SK-N-SH (cell line): ENCODE measurements at regions not wholly inside any gene's neighbourhood (a gene's known extent, or its start where the extent isn't known, plus 50 kb on each side); places are given as distances from the start of the nearest gene placed in this dataset.

Source experiments
- CTCF ChIA-PET: fragments of 300-600, 350-600 bp; formaldehyde crosslinking; extraction: SDS; loops from one replicate; lab custom pipeline; 2021; lab: Yijun Ruan, JAX
- POLR2A ChIA-PET: fragments of 350-600 bp; sonication (Branson Sonifier 250); formaldehyde crosslinking; extraction: SDS; loops from one replicate; lab custom pipeline; 2020; ENCODE audit warnings: antibody characterized with exemption, inconsistent platforms; lab: Yijun Ruan, JAX
- DNase-seq: peaks from one replicate; pipeline ENCODE4 v3.0.0; 2012
- H2AFZ ChIP-seq: fragments of 200-600 bp; sonication (generic); 2 replicates; pipeline ENCODE4 v1.8.1; 2016; ENCODE audit warnings: antibody characterized with exemption, mild to moderate bottlenecking, low read depth
- H3F3A ChIP-seq: fragments of 200-600 bp; sonication (generic); replicated peaks from 2 replicates; pipeline ENCODE3; 2016; ENCODE audit warnings: antibody characterized with exemption, mild to moderate bottlenecking; ENCODE audit not compliant: insufficient read depth
- H3K27ac ChIP-seq, 2 experiments: fragments of 200-500 bp in 1 of 2; fragments of 200-600 bp in 1 of 2; sonication (Bioruptor generic) in 1 of 2; sonication (generic), shearing (Covaris generic) in 1 of 2; 2 replicates each; pipeline versions ENCODE4 v1.5.1 to v1.6.1; 2014 to 2016; ENCODE audit warnings: low read depth in 2 of 2, inconsistent platforms in 1 of 2, low read length in 1 of 2, mild to moderate bottlenecking in 1 of 2, mixed read lengths in 1 of 2
- H3K27me3 ChIP-seq: fragments of 200-600 bp; sonication (generic), shearing (Covaris generic); 2 replicates; pipeline ENCODE4 v1.6.1; 2016; ENCODE audit warnings: mixed run types; ENCODE audit not compliant: insufficient read depth
- H3K36me3 ChIP-seq, 2 experiments: fragments of 200-500 bp in 1 of 2; fragments of 200-600 bp in 1 of 2; sonication (Bioruptor generic) in 1 of 2; sonication (generic) in 1 of 2; replicated peaks in 1 of 2; 2 replicates each; pipeline versions ENCODE3 to v1.5.1; 2014 to 2016; ENCODE audit warnings: low read length in 1 of 2, mild to moderate bottlenecking in 1 of 2; ENCODE audit not compliant: insufficient read depth in 2 of 2, control insufficient read depth in 1 of 2
- H3K4me1 ChIP-seq, 2 experiments: fragments of 200-500 bp in 1 of 2; fragments of 200-600 bp in 1 of 2; sonication (Bioruptor generic) in 1 of 2; sonication (generic), shearing (Covaris generic) in 1 of 2; 2 replicates each; pipeline versions ENCODE4 v1.5.1 to v1.6.1; 2014 to 2016; ENCODE audit warnings: low read depth in 1 of 2, low read length in 1 of 2, mixed run types in 1 of 2; ENCODE audit not compliant: insufficient read depth in 2 of 2, control insufficient read depth in 1 of 2
- H3K4me2 ChIP-seq: fragments of 200-600 bp; sonication (generic), shearing (Covaris generic); 2 replicates; pipeline ENCODE4 v1.6.1; 2017; ENCODE audit warnings: mixed run types
- H3K4me3 ChIP-seq, 2 experiments: fragments of 200-500 bp in 1 of 2; fragments of 200-600 bp in 1 of 2; sonication (Bioruptor generic) in 1 of 2; sonication (generic), shearing (Covaris generic) in 1 of 2; 2 replicates each; pipeline versions ENCODE4 v1.5.1 to v1.8.1; 2014 to 2016; ENCODE audit warnings: low read depth in 2 of 2, inconsistent platforms in 1 of 2, low read length in 1 of 2, mild to moderate bottlenecking in 1 of 2, mixed read lengths in 1 of 2, moderate library complexity in 1 of 2
- H3K79me2 ChIP-seq: fragments of 200-600 bp; sonication (generic); 2 replicates; pipeline ENCODE4 v1.8.1; 2017; ENCODE audit warnings: mild to moderate bottlenecking; ENCODE audit not compliant: insufficient read depth
- H3K9ac ChIP-seq: fragments of 200-600 bp; sonication (generic); 2 replicates; pipeline ENCODE4 v1.6.1; 2017; ENCODE audit warnings: mixed run types
- H3K9me2 ChIP-seq: fragments of 200-600 bp; sonication (generic); 2 replicates; pipeline ENCODE4 v1.6.1; 2017; ENCODE audit warnings: mixed run types
- H3K9me3 ChIP-seq: fragments of 200-600 bp; sonication (generic); 2 replicates; pipeline ENCODE4 v1.6.1; 2017; ENCODE audit warnings: mixed run types, mild to moderate bottlenecking, moderate library complexity
- H4K20me1 ChIP-seq: fragments of 200-600 bp; sonication (generic); 2 replicates; pipeline ENCODE4 v1.6.1; 2017; ENCODE audit warnings: mild to moderate bottlenecking, mixed run types; ENCODE audit not compliant: insufficient read depth
- EP300 ChIP-seq, 2 experiments: IDR thresholded peaks; 2 replicates each; pipeline versions ENCODE4 v1.4.0 to v1.6.1; 2012; ENCODE audit warnings: borderline replicate concordance in 1 of 2, low read depth in 1 of 2, low read length in 1 of 2
- FOSL2 ChIP-seq: IDR thresholded peaks from 2 replicates; pipeline ENCODE4 v1.4.0; 2012; ENCODE audit warnings: low read depth, mild to moderate bottlenecking, moderate library complexity, borderline replicate concordance
- JUND ChIP-seq: IDR thresholded peaks from 2 replicates; pipeline ENCODE4 v1.4.0; 2012
- MEF2A ChIP-seq: IDR thresholded peaks from 2 replicates; pipeline ENCODE4 v1.4.0; 2012; ENCODE audit warnings: low read depth, borderline replicate concordance
- MXI1 ChIP-seq: IDR thresholded peaks from 2 replicates; pipeline ENCODE4 v1.6.1; 2012; ENCODE audit warnings: mild to moderate bottlenecking, low read depth, low read length, improper control_type of control experiment
- POLR2AphosphoS5 ChIP-seq: IDR thresholded peaks from 2 replicates; pipeline ENCODE4 v1.6.1; 2012; ENCODE audit warnings: low read depth, low read length
- TAF1 ChIP-seq: IDR thresholded peaks from 2 replicates; pipeline ENCODE4 v1.6.1; 2012; ENCODE audit warnings: low read depth, mild to moderate bottlenecking, low read length, moderate library complexity, borderline replicate concordance
- TCF12 ChIP-seq: IDR thresholded peaks from 2 replicates; pipeline ENCODE4 v1.4.0; 2012
- USF1 ChIP-seq: IDR thresholded peaks from 2 replicates; pipeline ENCODE4 v1.4.0; 2012; ENCODE audit warnings: low read depth, borderline replicate concordance
- WGBS: methylation state at CpG from one replicate; pipeline ENCODE4 v1.1.6; 2017; ENCODE audit warnings: low lambda C conversion rate; 5-methylcytosine and 5-hydroxymethylcytosine counted together
- TF ChIP-seq, protein P1 (sequence below): IDR thresholded peaks from 2 replicates; pipeline ENCODE4 v1.6.1; 2012; ENCODE audit warnings: mild to moderate bottlenecking, low read depth, low read length, moderate library complexity
- TF ChIP-seq, protein P2 (sequence below): IDR thresholded peaks from 2 replicates; pipeline ENCODE4; 2012
- TF ChIP-seq, protein P3 (sequence below): fragments of 200-600 bp; sonication (generic); IDR thresholded peaks from 2 replicates; pipeline ENCODE4 v1.6.1; 2017; ENCODE audit warnings: antibody characterized with exemption, mild to moderate bottlenecking, moderate library complexity

GRCh38 chrX:8084006-8084405 is 87.1 kb downstream of the VCX2 start (continued):
- peak in 1 of 2 experiments; percentile 17; a peak in 1 of 4 replicates for TF ChIP-seq EP300 (IDR thresholded peaks at IDR 0.05; ENCODE audit: borderline replicate concordance in 1 of 2, low read depth in 1 of 2, low read length in 1 of 2)
- TF ChIP-seq, protein P1, sequence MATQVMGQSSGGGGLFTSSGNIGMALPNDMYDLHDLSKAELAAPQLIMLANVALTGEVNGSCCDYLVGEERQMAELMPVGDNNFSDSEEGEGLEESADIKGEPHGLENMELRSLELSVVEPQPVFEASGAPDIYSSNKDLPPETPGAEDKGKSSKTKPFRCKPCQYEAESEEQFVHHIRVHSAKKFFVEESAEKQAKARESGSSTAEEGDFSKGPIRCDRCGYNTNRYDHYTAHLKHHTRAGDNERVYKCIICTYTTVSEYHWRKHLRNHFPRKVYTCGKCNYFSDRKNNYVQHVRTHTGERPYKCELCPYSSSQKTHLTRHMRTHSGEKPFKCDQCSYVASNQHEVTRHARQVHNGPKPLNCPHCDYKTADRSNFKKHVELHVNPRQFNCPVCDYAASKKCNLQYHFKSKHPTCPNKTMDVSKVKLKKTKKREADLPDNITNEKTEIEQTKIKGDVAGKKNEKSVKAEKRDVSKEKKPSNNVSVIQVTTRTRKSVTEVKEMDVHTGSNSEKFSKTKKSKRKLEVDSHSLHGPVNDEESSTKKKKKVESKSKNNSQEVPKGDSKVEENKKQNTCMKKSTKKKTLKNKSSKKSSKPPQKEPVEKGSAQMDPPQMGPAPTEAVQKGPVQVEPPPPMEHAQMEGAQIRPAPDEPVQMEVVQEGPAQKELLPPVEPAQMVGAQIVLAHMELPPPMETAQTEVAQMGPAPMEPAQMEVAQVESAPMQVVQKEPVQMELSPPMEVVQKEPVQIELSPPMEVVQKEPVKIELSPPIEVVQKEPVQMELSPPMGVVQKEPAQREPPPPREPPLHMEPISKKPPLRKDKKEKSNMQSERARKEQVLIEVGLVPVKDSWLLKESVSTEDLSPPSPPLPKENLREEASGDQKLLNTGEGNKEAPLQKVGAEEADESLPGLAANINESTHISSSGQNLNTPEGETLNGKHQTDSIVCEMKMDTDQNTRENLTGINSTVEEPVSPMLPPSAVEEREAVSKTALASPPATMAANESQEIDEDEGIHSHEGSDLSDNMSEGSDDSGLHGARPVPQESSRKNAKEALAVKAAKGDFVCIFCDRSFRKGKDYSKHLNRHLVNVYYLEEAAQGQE = no peak
- TF ChIP-seq USF1 = no peak
- TF ChIP-seq MEF2A = no peak

GRCh38 chrX:8083286-8083685 is 87.8 kb downstream of the VCX2 start:
- H3K9me2 ChIP-seq = no peaks in the 10 kb centered on the region
- no peak for DNase-seq
- POLR2A ChIA-PET = no interaction called here
- H3K4me2 ChIP-seq = no peak overlapping the region
- no peak overlapping the region for H2AFZ ChIP-seq
- no peaks in the 10 kb centered on the region for H4K20me1 ChIP-seq
- H3K79me2 ChIP-seq = no peaks in the 10 kb centered on the region
- H3K4me3 ChIP-seq = no peak overlapping the region
- no peaks in the 10 kb centered on the region for H3K27me3 ChIP-seq
- H3F3A ChIP-seq = no peaks in the 10 kb centered on the region
- peaks cover 0 to 3% of the 10 kb centered on the region in 2 experiments; a peak in 1 of 4 replicates for H3K4me1 ChIP-seq
- H3K9me3 ChIP-seq = no peaks in the 10 kb centered on the region
- 10% methylated on average over 3 of the region's 3 CpGs for WGBS
- CTCF ChIA-PET = no interaction called here
- H3K9ac ChIP-seq = no peak overlapping the region
- TF ChIP-seq JUND (no peak), FOSL2 (no peak), MXI1 (no peak), USF1 (no peak), TAF1 (no peak), POLR2AphosphoS5 (no peak), TCF12 (no peak)
- TF ChIP-seq, protein P2, sequence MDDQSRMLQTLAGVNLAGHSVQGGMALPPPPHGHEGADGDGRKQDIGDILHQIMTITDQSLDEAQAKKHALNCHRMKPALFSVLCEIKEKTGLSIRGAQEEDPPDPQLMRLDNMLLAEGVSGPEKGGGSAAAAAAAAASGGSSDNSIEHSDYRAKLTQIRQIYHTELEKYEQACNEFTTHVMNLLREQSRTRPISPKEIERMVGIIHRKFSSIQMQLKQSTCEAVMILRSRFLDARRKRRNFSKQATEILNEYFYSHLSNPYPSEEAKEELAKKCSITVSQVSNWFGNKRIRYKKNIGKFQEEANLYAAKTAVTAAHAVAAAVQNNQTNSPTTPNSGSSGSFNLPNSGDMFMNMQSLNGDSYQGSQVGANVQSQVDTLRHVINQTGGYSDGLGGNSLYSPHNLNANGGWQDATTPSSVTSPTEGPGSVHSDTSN = no peak
- TF ChIP-seq, protein P1 = no peak
- TF ChIP-seq, protein P3, sequence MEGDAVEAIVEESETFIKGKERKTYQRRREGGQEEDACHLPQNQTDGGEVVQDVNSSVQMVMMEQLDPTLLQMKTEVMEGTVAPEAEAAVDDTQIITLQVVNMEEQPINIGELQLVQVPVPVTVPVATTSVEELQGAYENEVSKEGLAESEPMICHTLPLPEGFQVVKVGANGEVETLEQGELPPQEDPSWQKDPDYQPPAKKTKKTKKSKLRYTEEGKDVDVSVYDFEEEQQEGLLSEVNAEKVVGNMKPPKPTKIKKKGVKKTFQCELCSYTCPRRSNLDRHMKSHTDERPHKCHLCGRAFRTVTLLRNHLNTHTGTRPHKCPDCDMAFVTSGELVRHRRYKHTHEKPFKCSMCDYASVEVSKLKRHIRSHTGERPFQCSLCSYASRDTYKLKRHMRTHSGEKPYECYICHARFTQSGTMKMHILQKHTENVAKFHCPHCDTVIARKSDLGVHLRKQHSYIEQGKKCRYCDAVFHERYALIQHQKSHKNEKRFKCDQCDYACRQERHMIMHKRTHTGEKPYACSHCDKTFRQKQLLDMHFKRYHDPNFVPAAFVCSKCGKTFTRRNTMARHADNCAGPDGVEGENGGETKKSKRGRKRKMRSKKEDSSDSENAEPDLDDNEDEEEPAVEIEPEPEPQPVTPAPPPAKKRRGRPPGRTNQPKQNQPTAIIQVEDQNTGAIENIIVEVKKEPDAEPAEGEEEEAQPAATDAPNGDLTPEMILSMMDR = no peak
- H3K27ac ChIP-seq = no peak overlapping the region; a peak in 1 of 4 replicates
- H3K36me3 ChIP-seq = no peaks in the 10 kb centered on the region
